ENCODE measurements at regions not wholly inside any gene's neighbourhood (a gene's known extent, or its start where the extent isn't known, plus 50 kb on each side); places are given as distances from the start of the nearest gene placed in this dataset.

DNA sequence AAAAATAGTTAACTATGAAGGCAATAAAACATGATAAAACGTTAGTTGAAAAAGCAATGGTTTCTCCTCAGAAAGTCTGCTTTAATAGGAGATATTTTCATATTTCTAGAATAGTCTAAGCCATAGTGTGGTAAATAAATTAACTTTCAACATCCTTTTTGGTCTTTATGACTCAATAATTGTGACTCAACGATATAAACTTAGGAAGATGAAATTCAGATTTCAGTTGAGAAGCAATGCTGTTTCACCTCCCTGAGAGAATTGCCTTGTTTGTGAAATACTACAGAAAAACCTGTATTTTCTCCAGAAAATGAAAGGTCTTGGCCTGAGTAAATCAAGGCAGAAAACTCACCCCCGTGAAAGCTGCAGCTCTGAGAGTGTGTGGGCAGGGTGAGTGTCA lies 166.9 kb downstream of the ETAA1 start:
- no peak for DNase-seq

DNA sequence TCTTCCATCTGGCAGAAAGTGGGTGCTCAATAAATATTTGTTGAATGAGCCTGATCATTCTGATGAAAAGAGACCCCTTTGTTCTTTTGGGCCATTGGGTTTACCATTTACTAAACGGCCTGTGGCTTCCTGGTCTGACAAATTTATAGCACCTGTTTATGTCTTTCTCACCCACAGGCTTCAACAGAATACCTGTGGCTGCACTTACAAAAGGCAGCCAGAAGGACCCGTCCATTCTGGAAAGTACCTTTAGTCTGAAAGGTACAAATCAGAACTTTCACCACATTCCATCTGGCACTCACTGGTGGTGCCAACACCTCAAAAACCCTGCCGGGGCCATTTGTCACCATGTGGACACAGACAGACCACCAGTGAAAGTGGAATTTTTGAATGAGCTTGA lies 167.5 kb downstream of the ETAA1 start:
- intact Hi-C loops (cut with micrococcal nuclease): no loop called here
- Mint-ChIP-seq H3K27me3 (no peaks in the 10 kb centered on the region), H3K9me3 (no peaks in the 10 kb centered on the region), H3K4me3 (no peak overlapping the region), H3K36me3 (ENCODE audit: low read depth) (no peaks in the 10 kb centered on the region), H3K4me1 (ENCODE audit: low read depth) (no peaks in the 10 kb centered on the region), H3K27ac (no peak overlapping the region)
- TF ChIP-seq, protein P1, sequence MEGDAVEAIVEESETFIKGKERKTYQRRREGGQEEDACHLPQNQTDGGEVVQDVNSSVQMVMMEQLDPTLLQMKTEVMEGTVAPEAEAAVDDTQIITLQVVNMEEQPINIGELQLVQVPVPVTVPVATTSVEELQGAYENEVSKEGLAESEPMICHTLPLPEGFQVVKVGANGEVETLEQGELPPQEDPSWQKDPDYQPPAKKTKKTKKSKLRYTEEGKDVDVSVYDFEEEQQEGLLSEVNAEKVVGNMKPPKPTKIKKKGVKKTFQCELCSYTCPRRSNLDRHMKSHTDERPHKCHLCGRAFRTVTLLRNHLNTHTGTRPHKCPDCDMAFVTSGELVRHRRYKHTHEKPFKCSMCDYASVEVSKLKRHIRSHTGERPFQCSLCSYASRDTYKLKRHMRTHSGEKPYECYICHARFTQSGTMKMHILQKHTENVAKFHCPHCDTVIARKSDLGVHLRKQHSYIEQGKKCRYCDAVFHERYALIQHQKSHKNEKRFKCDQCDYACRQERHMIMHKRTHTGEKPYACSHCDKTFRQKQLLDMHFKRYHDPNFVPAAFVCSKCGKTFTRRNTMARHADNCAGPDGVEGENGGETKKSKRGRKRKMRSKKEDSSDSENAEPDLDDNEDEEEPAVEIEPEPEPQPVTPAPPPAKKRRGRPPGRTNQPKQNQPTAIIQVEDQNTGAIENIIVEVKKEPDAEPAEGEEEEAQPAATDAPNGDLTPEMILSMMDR (IDR thresholded peaks at IDR 0.05): no peak
- CTCF ChIA-PET: no interaction called here
- no peak for DNase-seq
- ATAC-seq: no peak
- POLR2A ChIA-PET: no interaction called here

More for the DNA sequence above, 166.9 kb downstream of the ETAA1 start:
- H3K4me1 Mint-ChIP-seq (ENCODE audit: low read depth): no peaks in the 10 kb centered on the region
- CTCF ChIA-PET: no interaction called here
- TF ChIP-seq, protein P1 (IDR thresholded peaks at IDR 0.05): no peak
- no peaks in the 10 kb centered on the region for H3K36me3 Mint-ChIP-seq (ENCODE audit: low read depth)
- no peaks in the 10 kb centered on the region for H3K27me3 Mint-ChIP-seq
- intact Hi-C loops (cut with micrococcal nuclease): no loop called here
- H3K27ac Mint-ChIP-seq: no peak overlapping the region
- ATAC-seq: no peak
- POLR2A ChIA-PET: no interaction called here
- no peak overlapping the region for H3K4me3 Mint-ChIP-seq
- H3K9me3 Mint-ChIP-seq: no peaks in the 10 kb centered on the region

DNA sequence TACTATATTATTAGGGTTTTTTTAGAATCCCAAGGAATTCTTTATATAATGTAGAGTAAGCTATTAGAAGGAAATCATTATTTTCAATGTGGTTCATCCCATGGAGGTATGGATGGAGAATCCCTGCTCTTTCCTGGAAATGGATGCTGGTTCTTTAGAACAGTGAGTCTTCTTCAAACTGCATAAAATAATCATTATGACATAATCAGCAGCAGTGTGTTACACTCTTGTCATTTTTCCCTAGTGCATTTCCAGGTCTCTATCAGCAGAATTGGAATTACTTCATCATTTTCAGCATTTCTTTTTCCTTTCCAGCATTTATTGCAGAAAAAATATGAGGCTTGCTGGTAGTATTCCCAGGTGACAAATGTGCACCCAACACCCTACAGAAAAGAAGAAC lies 168.1 kb downstream of the ETAA1 start:
- intact Hi-C loops (cut with micrococcal nuclease): no loop called here
- no peak for ATAC-seq
- H3K36me3 Mint-ChIP-seq (ENCODE audit: low read depth): no peaks in the 10 kb centered on the region

DNA sequence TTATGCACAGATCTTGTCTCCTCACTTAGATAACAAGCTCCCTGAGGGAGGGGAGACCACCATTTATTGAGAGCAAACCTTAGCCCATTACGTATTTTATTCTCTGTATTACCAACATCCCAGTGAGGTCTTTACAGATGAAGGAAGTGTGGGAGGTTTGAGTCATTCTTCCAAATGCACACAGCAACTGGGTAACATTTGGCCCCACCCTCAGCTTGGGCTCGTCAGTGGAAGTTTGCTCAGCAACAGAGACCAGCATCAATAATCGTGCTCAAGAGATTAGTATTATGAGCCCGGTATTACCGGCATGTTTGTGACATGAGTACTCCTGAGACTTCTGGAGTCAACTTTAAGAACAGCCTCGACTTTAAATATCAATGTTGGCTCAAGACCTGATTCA lies 168.6 kb downstream of the ETAA1 start:
- Mint-ChIP-seq H3K4me1 (ENCODE audit: low read depth) (no peaks in the 10 kb centered on the region), H3K27ac (no peak overlapping the region), H3K36me3 (ENCODE audit: low read depth) (no peaks in the 10 kb centered on the region), H3K27me3 (no peaks in the 10 kb centered on the region), H3K9me3 (no peaks in the 10 kb centered on the region), H3K4me3 (no peak overlapping the region)
- ChIA-PET CTCF (no interaction called here), POLR2A (no interaction called here)
- TF ChIP-seq, protein P1 (IDR thresholded peaks at IDR 0.05): no peak
- no peak for ATAC-seq
- intact Hi-C loops (cut with micrococcal nuclease): no loop called here
- no peak for DNase-seq

More for the DNA sequence above, 168.1 kb downstream of the ETAA1 start:
- no peaks in the 10 kb centered on the region for H3K9me3 Mint-ChIP-seq
- CTCF ChIA-PET: no interaction called here
- TF ChIP-seq, protein P1 (IDR thresholded peaks at IDR 0.05): no peak
- no peak overlapping the region for H3K4me3 Mint-ChIP-seq
- H3K27ac Mint-ChIP-seq: no peak overlapping the region
- no peaks in the 10 kb centered on the region for H3K4me1 Mint-ChIP-seq (ENCODE audit: low read depth)
- DNase-seq: no peak
- no peaks in the 10 kb centered on the region for H3K27me3 Mint-ChIP-seq
- POLR2A ChIA-PET: no interaction called here

DNA sequence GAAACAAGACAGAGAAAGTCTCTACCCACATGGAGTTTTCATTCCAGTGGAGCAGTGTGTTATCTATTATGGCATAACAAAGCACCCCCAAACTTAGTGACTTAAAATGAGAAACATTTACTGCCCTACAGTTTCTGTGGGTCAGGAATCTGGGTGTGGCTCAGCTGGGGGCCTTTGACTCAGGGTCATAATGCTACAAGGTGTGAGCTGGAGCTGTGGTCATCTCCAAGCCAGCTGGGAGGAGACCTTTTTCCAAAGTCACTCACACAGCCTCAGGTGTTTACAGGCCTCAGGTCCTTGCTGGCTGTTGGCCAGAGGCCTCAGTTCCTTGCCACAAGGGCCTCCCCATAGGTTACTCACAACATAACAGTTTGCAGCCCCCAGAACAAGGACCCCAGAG lies 169.2 kb downstream of the ETAA1 start:
- no peak for ATAC-seq
- TF ChIP-seq, protein P1 (IDR thresholded peaks at IDR 0.05): no peak
- ChIA-PET POLR2A (no interaction called here), CTCF (no interaction called here)
- no peak for DNase-seq
- H3K27me3 Mint-ChIP-seq: no peaks in the 10 kb centered on the region
- H3K27ac Mint-ChIP-seq: no peak overlapping the region
- H3K36me3 Mint-ChIP-seq (ENCODE audit: low read depth): no peaks in the 10 kb centered on the region
- H3K4me3 Mint-ChIP-seq: no peak overlapping the region
- no peaks in the 10 kb centered on the region for H3K4me1 Mint-ChIP-seq (ENCODE audit: low read depth)
- H3K9me3 Mint-ChIP-seq: peaks cover 2% of the 10 kb centered on the region
- intact Hi-C loops (cut with micrococcal nuclease): no loop called here
